ENCODE measurements at regions not wholly inside any gene's neighbourhood (a gene's known extent, or its start where the extent isn't known, plus 50 kb on each side); places are given as distances from the start of the nearest gene placed in this dataset.

DNA sequence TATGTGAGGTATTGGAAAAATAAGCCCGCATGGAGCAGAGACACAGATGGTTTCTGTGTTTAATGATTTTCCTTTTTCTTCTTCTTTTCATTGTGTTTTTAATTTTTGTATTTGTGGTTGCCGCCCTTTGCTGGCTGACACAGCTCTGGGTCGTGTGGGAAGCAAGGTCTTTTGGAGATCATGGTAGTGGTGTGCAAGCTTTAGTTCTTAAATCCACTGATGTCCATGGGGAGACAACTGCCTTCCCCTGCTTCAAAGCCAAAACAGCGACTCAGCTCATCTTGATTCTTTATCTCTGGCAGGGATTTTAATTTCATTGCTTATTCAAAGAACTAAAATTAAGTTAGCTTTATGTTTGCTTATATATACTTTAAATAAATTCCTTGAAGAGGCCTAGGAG is 711.3 kb upstream of the SGCG start (continued):
- TF ChIP-seq, protein P1, sequence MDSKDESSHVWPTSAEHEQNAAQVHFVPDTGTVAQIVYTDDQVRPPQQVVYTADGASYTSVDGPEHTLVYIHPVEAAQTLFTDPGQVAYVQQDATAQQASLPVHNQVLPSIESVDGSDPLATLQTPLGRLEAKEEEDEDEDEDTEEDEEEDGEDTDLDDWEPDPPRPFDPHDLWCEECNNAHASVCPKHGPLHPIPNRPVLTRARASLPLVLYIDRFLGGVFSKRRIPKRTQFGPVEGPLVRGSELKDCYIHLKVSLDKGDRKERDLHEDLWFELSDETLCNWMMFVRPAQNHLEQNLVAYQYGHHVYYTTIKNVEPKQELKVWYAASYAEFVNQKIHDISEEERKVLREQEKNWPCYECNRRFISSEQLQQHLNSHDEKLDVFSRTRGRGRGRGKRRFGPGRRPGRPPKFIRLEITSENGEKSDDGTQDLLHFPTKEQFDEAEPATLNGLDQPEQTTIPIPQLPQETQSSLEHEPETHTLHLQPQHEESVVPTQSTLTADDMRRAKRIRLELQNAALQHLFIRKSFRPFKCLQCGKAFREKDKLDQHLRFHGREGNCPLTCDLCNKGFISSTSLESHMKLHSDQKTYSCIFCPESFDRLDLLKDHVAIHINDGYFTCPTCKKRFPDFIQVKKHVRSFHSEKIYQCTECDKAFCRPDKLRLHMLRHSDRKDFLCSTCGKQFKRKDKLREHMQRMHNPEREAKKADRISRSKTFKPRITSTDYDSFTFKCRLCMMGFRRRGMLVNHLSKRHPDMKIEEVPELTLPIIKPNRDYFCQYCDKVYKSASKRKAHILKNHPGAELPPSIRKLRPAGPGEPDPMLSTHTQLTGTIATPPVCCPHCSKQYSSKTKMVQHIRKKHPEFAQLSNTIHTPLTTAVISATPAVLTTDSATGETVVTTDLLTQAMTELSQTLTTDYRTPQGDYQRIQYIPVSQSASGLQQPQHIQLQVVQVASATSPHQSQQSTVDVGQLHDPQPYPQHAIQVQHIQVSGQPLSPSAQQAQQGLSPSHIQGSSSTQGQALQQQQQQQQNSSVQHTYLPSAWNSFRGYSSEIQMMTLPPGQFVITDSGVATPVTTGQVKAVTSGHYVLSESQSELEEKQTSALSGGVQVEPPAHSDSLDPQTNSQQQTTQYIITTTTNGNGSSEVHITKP (tag by site-specific recombination; IDR thresholded peaks at IDR 0.05), result no peak
- TF ChIP-seq ZNF423 (tag by site-specific recombination; IDR thresholded peaks at IDR 0.05), result no peak

DNA sequence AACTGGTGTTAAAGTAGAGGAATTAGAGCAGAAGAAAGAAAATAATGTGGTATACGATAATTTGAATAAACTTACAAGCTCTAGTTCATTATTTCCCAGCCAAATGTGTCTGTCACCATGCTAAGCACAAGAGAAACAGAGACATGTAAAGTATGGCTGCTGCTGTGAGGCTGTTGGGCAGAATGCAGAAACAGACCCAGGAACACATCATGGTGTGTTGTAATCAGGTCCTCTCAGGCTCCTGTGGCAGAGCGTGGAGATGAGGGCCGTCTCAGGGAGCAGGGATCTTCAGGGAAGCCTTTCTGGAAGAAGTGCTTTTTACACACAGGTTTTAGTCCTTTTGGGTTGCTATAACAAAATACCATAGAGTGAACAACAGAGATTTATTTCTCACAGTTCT is 710.7 kb upstream of the SGCG start:
- ChIA-PET CTCF (no interaction called here), POLR2A (no interaction called here)
- no peaks in the 10 kb centered on the region for H3K36me3 ChIP-seq (ENCODE audit: control insufficient read depth in 2 of 2, insufficient read depth in 1 of 2, low read length in 2 of 2)
- no peaks in the 10 kb centered on the region for H3K4me1 ChIP-seq (ENCODE audit: control insufficient read depth, insufficient read depth, low read length)
- H3K4me3 ChIP-seq (ENCODE audit: low read depth, low read length), result no peak overlapping the region
- H3K9me3 ChIP-seq (ENCODE audit: control insufficient read depth, insufficient read depth, low read depth, low read length), result no peaks in the 10 kb centered on the region
- TF ChIP-seq ZNF610 (tag by site-specific recombination; IDR thresholded peaks at IDR 0.05; ENCODE audit: borderline replicate concordance) (no peak), ZBTB21 (tag by site-specific recombination; IDR thresholded peaks at IDR 0.05) (no peak), ZFP69B (tag by site-specific recombination; IDR thresholded peaks at IDR 0.05) (no peak), ZBTB44 (tag by site-specific recombination; IDR thresholded peaks at IDR 0.05) (no peak), GLIS1 (tag by site-specific recombination; IDR thresholded peaks at IDR 0.05) (no peak), SALL2 (tag by site-specific recombination; IDR thresholded peaks at IDR 0.05; ENCODE audit: borderline replicate concordance) (no peak), MEIS1 (CRISPR knock-in tag; IDR thresholded peaks at IDR 0.05; ENCODE audit: borderline replicate concordance) (no peak), ZNF529 (tag by site-specific recombination; IDR thresholded peaks at IDR 0.05; ENCODE audit: insufficient replicate concordance) (no peak), ZNF121 (tag by site-specific recombination; IDR thresholded peaks at IDR 0.05) (no peak), ZNF692 (tag by site-specific recombination; IDR thresholded peaks at IDR 0.05) (no peak), ZNF521 (tag by site-specific recombination; IDR thresholded peaks at IDR 0.05) (no peak), ZNF335 (tag by site-specific recombination; conservative IDR thresholded peaks at IDR 0.05) (no peak), YY1 (tag by site-specific recombination; IDR thresholded peaks at IDR 0.05) (no peak), ZNF394 (tag by site-specific recombination; IDR thresholded peaks at IDR 0.05; ENCODE audit: borderline replicate concordance) (no peak), ZNF324 (tag by site-specific recombination; IDR thresholded peaks at IDR 0.05) (no peak), KLF10 (tag by site-specific recombination; IDR thresholded peaks at IDR 0.05) (no peak)
- TF ChIP-seq, protein P2, sequence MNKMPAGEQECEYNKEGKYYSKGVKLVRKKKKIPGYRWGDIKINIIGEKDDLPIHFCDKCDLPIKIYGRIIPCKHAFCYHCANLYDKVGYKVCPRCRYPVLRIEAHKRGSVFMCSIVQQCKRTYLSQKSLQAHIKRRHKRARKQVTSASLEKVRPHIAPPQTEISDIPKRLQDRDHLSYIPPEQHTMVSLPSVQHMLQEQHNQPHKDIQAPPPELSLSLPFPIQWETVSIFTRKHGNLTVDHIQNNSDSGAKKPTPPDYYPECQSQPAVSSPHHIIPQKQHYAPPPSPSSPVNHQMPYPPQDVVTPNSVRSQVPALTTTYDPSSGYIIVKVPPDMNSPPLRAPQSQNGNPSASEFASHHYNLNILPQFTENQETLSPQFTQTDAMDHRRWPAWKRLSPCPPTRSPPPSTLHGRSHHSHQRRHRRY (tag by site-specific recombination; IDR thresholded peaks at IDR 0.05), result no peak
- no peak overlapping the region for H3K27ac ChIP-seq (ENCODE audit: extremely low read depth, low read depth, low read length)
